ENCODE measurements at regions not wholly inside any gene's neighbourhood (a gene's known extent, or its start where the extent isn't known, plus 50 kb on each side); places are given as distances from the start of the nearest gene placed in this dataset.

GRCh38 chr7:153832160-153832559, 220.0 kb upstream of the DPP6 start:
- no peak for DNase-seq (ENCODE audit: low read depth in 3 of 3)

DNA sequence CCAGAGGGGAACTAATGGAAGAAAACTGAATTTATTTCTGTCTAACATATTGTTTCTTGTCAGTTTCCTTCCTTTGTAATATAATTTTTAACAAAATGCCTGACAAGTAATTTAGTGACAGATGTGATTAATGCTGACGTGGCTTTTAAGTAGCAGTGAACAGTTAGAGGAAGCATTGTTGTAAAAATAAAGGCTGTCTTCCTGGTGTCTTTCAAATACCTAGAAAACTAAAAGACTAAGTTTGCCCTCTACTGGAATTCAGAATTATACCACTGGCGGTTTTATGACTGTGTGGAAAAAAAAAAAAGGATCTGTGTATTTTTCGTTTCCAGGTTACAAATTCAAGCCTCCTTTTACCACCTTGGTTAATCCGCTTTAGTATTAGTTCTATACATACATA, 217.1 kb upstream of the DPP6 start:
- DNase-seq (ENCODE audit: low read depth in 3 of 3): no peak

DNA sequence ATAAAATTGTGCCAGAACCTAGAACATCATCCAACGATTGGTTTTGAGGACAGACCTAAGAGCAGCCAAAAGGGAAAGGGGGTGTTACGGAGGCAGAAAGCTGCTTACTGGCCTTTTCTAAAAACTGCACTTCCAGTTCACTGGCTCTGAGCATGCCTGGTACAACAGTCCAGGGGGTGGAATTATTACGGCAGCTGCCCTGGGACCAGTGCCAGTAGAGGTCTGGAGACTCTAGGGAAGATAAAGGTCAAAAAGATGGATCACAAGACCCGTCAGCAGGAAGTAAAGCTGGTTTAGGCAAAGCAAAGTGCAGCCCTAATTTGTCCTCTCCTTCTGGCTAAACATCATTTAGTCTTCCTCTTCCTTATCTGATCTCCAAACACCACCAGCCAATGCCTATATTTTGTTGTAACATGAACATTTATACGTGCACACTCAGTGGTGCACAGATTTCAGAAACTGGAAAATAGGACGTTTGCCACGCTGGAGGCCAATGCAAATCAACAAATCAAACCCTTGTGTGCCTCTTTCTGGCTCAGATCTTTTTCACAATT, 216.4 kb upstream of the DPP6 start:
- no peak for DNase-seq (ENCODE audit: low read depth in 3 of 3)

DNA sequence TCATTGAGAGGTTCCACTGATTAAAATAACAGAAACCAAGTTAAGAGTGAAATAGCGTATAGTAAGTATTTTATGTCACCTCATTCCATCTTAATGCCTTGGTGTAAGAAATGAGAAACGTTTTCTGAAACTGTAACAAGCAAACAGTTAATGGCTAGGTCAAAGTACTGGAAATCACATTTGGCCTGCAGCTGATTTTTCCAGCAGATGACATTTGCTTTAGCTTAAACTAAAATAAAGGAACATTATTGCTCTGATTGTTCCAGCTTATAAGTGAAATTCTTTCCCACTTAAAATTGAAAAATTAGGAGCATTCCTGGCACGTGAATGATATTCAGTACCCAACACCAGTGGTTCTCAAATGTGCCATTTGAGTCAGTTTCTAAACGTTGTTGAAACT, 213.6 kb upstream of the DPP6 start:
- DNase-seq (ENCODE audit: low read depth in 3 of 3): no peak

DNA sequence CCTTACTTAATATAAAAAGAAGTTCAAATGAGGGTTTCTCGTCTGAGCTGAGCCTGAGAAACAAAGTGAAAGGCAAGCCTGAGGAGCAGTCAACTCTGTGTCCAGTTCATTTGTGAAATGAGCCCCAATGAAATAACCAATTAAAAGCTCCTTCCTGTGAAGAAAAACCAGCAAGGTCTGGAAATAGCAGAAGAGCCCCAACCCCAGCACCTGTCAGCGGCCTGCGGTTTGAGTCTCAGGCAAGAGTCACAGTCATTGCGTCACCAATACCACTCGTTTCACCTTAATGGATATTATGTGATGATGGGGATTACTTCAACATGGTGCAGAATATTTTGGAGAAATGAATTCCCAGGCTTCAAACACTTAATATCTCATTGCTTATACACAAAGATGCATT, 211.3 kb upstream of the DPP6 start:
- no peak for DNase-seq (ENCODE audit: low read depth in 3 of 3)

DNA sequence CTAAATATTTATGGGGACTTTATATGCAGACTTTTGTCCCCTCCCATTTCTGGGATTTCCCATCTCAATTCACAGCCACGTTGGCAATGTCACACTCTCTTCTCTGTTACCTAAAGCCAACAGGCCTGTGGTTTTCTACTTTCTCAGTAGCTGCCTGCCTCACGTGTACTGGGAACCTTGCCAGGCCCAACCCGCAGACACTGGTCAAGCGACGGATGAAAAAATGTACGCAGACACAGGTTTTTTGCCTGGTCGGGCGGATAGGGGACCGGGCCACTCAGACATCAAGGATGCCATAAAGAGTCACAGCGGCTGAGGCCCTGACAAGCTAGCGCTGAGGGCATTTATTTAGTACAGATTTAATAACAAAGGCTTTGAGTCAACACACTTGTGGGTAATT, 204.4 kb upstream of the DPP6 start:
- no peak for DNase-seq (ENCODE audit: low read depth in 3 of 3)

GRCh38 chr7:153852261-153852660, 199.9 kb upstream of the DPP6 start:
- DNase-seq (ENCODE audit: low read depth in 3 of 3): no peak

DNA sequence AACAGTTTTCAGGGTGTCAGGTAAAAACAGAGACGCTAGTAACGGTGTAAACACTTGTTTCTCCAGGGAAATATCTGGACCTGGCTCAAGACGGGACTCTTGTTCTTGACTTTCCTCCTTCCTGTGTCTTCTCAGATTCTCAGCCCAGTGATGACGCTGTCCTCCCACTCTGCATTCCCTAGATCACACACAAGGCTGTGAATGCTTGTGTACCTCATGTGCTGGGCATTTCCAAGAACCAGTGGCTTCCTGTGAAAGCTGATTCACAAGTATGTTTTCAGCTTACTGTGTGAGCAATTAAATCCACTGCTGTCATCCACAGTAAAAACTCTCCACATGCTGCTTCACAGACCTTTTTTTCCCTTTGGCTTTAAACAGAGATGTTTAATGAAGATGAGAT, 193.8 kb upstream of the DPP6 start:
- DNase-seq (ENCODE audit: low read depth in 3 of 3): no peak

DNA sequence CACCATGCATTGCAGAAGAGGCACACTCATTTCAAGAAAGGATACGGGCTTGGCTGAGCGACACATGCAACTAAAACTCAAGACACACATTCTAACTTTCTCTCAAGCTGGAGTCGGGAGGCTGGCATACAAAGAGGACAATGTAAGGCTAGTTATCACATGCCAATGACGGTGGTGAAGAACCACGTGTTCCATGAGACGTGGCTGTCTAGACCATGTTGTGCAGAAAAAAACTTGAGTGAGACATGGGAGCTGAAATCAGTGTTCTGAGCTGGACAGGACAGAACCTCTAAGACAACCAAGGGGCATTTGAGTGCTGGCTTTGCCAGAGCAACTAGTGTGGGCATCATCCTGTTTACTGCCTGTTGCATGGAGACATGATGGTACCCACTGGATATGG, 193.0 kb upstream of the DPP6 start:
- no peak for DNase-seq (ENCODE audit: low read depth in 3 of 3)

DNA sequence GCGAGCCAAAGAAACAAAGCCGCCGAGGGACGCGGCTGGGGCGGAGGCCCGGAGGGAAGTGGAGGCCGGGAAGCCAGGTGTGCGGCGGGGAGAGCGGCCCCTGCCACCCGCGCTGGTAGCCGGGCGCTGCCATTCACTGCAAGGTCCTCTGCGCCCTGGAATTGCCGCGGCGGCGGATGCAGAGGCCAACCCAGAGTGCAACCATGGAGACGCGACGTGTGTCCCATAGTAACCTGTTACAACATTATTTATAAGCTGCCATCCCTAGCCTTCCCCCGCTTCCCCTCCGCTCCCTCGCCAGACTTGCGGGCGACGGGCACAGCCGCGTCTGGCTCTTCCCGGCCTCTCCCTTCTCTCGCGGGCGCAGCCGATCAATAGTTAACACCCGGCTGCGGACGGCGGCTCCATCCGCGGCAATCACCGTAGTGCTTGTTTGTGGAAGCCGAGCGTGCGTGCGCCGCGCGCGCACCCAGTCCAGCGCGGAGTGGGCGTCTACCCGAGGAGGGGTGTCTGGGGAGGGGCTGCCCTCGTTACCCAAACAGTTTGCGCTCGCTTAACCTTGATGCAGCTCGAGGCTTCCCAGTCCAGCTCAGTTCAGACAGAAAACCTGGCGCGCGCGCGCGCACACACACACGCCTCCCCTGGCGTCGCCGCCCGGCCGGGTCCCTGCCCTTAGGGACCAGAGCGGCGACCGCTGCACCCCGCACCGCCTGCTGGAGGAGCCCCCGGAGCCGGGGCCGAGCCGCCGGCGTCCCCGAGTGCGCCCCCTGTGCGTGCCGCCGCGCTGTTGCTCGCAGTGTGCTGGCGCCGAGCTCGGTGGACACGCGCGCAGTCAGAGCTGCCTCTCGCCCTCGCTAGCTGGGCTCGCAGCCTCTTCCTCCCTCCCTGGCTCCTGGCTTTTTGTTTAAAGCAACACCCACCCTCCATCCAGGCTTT, 165.4 kb upstream of the DPP6 start:
- no peak for DNase-seq (ENCODE audit: low read depth in 3 of 3)

GRCh38 chr7:153887749-153888569, 164.2 kb upstream of the DPP6 start:
- DNase-seq (ENCODE audit: low read depth in 3 of 3): no peak

GRCh38 chr7:153891990-153892389, 160.2 kb upstream of the DPP6 start:
- no peak for DNase-seq (ENCODE audit: low read depth in 3 of 3)

- no peak for DNase-seq (ENCODE audit: low read depth in 3 of 3)
Measured at GRCh38 chr7:153902862-153903261, 149.3 kb upstream of the DPP6 start.

DNA sequence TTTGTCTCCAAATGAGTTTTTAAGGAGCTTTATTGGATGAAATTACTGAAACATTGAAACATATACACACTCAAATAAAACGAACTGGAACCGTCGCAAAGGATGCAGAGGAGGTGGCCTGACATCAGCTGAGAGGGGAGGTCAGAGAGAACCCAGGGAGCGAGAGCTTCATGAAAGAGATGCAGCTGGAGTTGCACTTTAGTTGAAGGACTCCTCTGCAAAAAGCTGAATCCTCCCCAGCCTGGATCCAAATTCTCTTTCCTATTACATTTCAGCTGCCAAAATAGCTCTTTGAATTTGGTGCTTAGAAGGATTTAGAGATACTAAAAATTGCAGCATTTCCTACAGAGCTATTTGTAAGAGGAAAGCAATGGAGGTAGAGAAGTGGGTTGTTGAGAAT, 140.0 kb upstream of the DPP6 start:
- DNase-seq (ENCODE audit: low read depth in 3 of 3): no peak

GRCh38 chr7:153920126-153920525, 132.1 kb upstream of the DPP6 start:
- no peak for DNase-seq (ENCODE audit: low read depth in 3 of 3)

DNA sequence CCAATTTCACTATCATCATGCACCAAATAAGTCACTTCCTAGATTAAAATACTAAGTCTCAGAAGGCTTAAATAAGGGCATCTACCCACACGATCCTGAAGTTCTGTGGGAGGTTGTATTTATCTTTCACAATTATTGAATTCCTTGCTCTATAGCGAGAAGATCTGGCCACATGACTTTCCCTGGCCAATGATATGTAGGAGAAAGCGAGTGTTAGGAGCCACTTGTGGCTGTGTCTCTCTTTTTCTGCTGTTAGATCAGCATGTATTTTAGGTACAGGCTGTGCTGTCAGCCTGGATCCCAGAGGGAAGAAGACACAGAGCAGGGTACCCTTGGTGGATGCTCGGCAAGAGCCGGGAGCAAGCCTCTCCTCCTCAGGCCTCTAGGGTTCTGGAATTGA, 131.3 kb upstream of the DPP6 start:
- DNase-seq (ENCODE audit: low read depth in 3 of 3): no peak

- DNase-seq (ENCODE audit: low read depth in 3 of 3): no peak
Measured at GRCh38 chr7:153921408-153921807, 130.8 kb upstream of the DPP6 start.

- DNase-seq (ENCODE audit: low read depth in 3 of 3): no peak
Measured at GRCh38 chr7:153930696-153931095, 121.5 kb upstream of the DPP6 start.

DNA sequence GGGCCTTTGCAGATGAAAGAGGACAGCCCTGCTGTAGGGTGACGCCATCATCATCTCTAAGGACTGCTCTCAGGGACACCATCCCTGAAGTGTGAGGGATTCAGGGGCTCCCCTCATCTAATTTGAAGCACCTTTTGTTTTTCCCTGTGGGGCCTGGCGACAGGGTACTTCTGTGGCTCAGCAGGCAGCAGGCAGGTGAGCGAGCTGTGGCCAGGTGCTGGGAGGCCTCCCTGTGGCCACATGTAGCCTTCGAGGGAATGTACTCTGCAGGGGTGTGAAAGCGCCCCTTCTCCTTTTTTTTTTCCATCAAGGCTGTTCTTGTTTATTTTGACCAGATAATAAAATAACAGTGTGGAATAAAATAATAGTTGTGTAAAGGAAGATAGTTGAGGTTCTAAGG, 118.2 kb upstream of the DPP6 start:
- no peak for DNase-seq (ENCODE audit: low read depth in 3 of 3)

DNA sequence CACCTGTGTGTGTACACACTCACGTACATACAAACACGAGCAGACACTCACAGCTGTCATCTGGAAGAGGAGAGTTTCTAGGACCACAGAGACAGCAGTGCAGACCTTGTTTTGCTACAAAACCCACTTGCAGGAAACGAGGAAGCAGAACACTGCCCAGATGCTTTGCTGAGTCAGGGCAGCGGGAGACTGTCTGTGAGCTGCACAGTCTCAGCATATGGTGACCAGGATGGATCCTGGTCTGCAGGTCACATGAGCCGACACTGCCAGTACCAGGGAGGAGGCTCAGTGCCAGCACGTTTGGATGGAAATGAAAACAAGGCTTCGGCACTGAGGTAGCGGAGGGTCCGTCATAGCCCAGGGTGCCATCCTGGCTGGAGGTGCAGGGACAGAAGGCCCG, 117.6 kb upstream of the DPP6 start:
- DNase-seq (ENCODE audit: low read depth in 3 of 3): no peak

- no peak for DNase-seq (ENCODE audit: low read depth in 3 of 3)
Measured at GRCh38 chr7:153935095-153935494, 117.1 kb upstream of the DPP6 start.

- DNase-seq (ENCODE audit: low read depth in 3 of 3): no peak
Measured at GRCh38 chr7:153938451-153938850, 113.7 kb upstream of the DPP6 start.

- no peak for DNase-seq (ENCODE audit: low read depth in 3 of 3)
Measured at GRCh38 chr7:153939177-153939576, 113.0 kb upstream of the DPP6 start.

All from stimulated activated CD4-positive, alpha-beta T cell treated with anti-CD3 and anti-CD28 coated beads, TNF-alpha, amount 100 ng/mL, for 24 hours (primary cell).